GM23338 (cell line): ENCODE measurements at regions not wholly inside any gene's neighbourhood (a gene's known extent, or its start where the extent isn't known, plus 50 kb on each side); places are given as distances from the start of the nearest gene placed in this dataset.

ENCODE experiments used
- ATAC-seq: fragments of 200-7000 bp; cut with Tn5 transposase; 3 replicates; pipeline ENCODE4 v1.9.1; 2020
- DNase-seq: peaks from one replicate; pipeline ENCODE4 v3.0.0-alpha.2; 2015; ENCODE audit warnings: low spot score
- H2AFZ ChIP-seq: fragments of 200-600 bp; sonication (generic); 2 replicates; pipeline ENCODE4 v1.8.0; 2016; ENCODE audit warnings: antibody characterized with exemption, mild to moderate bottlenecking, moderate library complexity
- H3F3A ChIP-seq: fragments of 200-600 bp; sonication (generic); replicated peaks from 2 replicates; pipeline ENCODE4 v1.8.0; 2017; ENCODE audit warnings: antibody characterized with exemption, mixed run types, low read depth
- H3K27ac ChIP-seq: fragments of 200-600 bp; sonication (generic); 2 replicates; pipeline ENCODE4 v1.6.1; 2016; ENCODE audit warnings: low read depth
- H3K27me3 ChIP-seq: fragments of 200-600 bp; sonication (generic); 2 replicates; pipeline ENCODE4 v1.8.0; 2016; ENCODE audit warnings: mild to moderate bottlenecking, mixed run types, moderate library complexity; ENCODE audit not compliant: insufficient read depth
- H3K36me3 ChIP-seq: fragments of 200-600 bp; sonication (generic); 2 replicates; pipeline ENCODE4 v1.8.0; 2016; ENCODE audit warnings: mild to moderate bottlenecking; ENCODE audit not compliant: insufficient read depth
- H3K4me1 ChIP-seq: fragments of 200-600 bp; sonication (generic); 2 replicates; pipeline ENCODE4 v1.8.0; 2016; ENCODE audit warnings: mild to moderate bottlenecking, moderate library complexity; ENCODE audit not compliant: insufficient read depth
- H3K4me2 ChIP-seq: fragments of 200-600 bp; sonication (generic); 2 replicates; pipeline ENCODE4 v1.7.1; 2017; ENCODE audit warnings: mixed run types
- H3K4me3 ChIP-seq: fragments of 200-600 bp; sonication (generic); 2 replicates; pipeline ENCODE4 v1.6.1; 2016; ENCODE audit warnings: mixed run types
- H3K79me2 ChIP-seq: fragments of 200-600 bp; sonication (generic); replicated peaks from 2 replicates; pipeline ENCODE4 v1.8.0; 2017; ENCODE audit warnings: mild to moderate bottlenecking; ENCODE audit not compliant: insufficient read depth
- H3K9me2 ChIP-seq: fragments of 200-600 bp; sonication (generic); 2 replicates; pipeline ENCODE4 v1.8.0; 2017; ENCODE audit not compliant: insufficient read depth
- H4K20me1 ChIP-seq: fragments of 200-600 bp; sonication (generic); replicated peaks from 2 replicates; pipeline ENCODE4 v1.8.0; 2017; ENCODE audit warnings: mild to moderate bottlenecking; ENCODE audit not compliant: insufficient read depth
- H3K27ac Mint-ChIP-seq: 2 replicates; pipeline ENCODE4 v1.8.0; 2020; ENCODE audit warnings: inconsistent platforms, mild to moderate bottlenecking, moderate library complexity, mixed read lengths
- H3K27me3 Mint-ChIP-seq: 3 replicates; pipeline ENCODE4 v1.8.0; 2022; ENCODE audit warnings: low read depth, mild to moderate bottlenecking, moderate library complexity, mixed read lengths, inconsistent platforms; ENCODE audit not compliant: insufficient read depth, poor library complexity
- H3K36me3 Mint-ChIP-seq: 3 replicates; pipeline ENCODE4 v1.8.0; 2021; ENCODE audit warnings: low read depth, mild to moderate bottlenecking, inconsistent platforms, moderate library complexity, mixed read lengths
- H3K4me1 Mint-ChIP-seq: 3 replicates; pipeline ENCODE4 v1.8.0; 2020; ENCODE audit warnings: mild to moderate bottlenecking, inconsistent platforms, mixed read lengths
- H3K4me3 Mint-ChIP-seq: 3 replicates; pipeline ENCODE4 v1.8.0; 2021; ENCODE audit warnings: moderate library complexity, mild to moderate bottlenecking, inconsistent platforms, mixed read lengths
- H3K9me3 Mint-ChIP-seq: 3 replicates; pipeline ENCODE4 v1.8.0; 2020; ENCODE audit warnings: moderate library complexity, mild to moderate bottlenecking, inconsistent platforms, mixed read lengths
- CREB1 ChIP-seq: fragments of 250-450 bp; sonication (Bioruptor Pico); IDR thresholded peaks from 2 replicates; pipeline ENCODE4 v1.5.0; 2020; ENCODE audit warnings: low read depth, mild to moderate bottlenecking, moderate library complexity
- EZH2 ChIP-seq: fragments of 200-600 bp; sonication (generic); IDR thresholded peaks from one replicate; pipeline ENCODE4 v1.8.0; 2017; ENCODE audit warnings: antibody characterized with exemption, mild to moderate bottlenecking, low read depth; ENCODE audit not compliant: unreplicated experiment
- EZH2phosphoT487 ChIP-seq: fragments of 200-600 bp; sonication (generic); IDR thresholded peaks from one replicate; pipeline ENCODE4 v1.8.1; 2018; ENCODE audit warnings: antibody characterized with exemption; ENCODE audit not compliant: unreplicated experiment
- JUNB ChIP-seq: IDR thresholded peaks from one replicate; pipeline ENCODE4 v1.6.1; 2016; ENCODE audit warnings: antibody characterized with exemption; ENCODE audit not compliant: unreplicated experiment
- NANOG ChIP-seq: IDR thresholded peaks from 2 replicates; pipeline ENCODE4 v1.6.1; 2016; ENCODE audit warnings: antibody characterized with exemption, borderline replicate concordance
- POLR2AphosphoS5 ChIP-seq: IDR thresholded peaks from 2 replicates; pipeline ENCODE4 v1.6.1; 2016; ENCODE audit warnings: antibody characterized with exemption, low read depth
- STAT1 ChIP-seq: IDR thresholded peaks from one replicate; pipeline ENCODE4 v1.6.1; 2016; ENCODE audit warnings: antibody characterized with exemption; ENCODE audit not compliant: unreplicated experiment
- ZNF114 ChIP-seq: fragments of 250-450 bp; sonication (Bioruptor Pico); IDR thresholded peaks from 2 replicates; pipeline ENCODE4 v1.5.0; 2020; ENCODE audit warnings: mild to moderate bottlenecking, moderate library complexity
- ZNF331 ChIP-seq: fragments of 250-450 bp; sonication (Bioruptor Pico); IDR thresholded peaks from 2 replicates; pipeline ENCODE4 v1.5.0; 2020; ENCODE audit warnings: low read depth, mild to moderate bottlenecking, moderate library complexity
- TF ChIP-seq, protein P1 (sequence below): IDR thresholded peaks from one replicate; pipeline ENCODE4 v1.6.1; 2018; ENCODE audit warnings: antibody characterized with exemption; ENCODE audit not compliant: unreplicated experiment
- TF ChIP-seq, protein P2 (sequence below): fragments of 250-450 bp; sonication (Bioruptor Pico); IDR thresholded peaks from 2 replicates; pipeline ENCODE4 v1.5.0; 2020; ENCODE audit warnings: mild to moderate bottlenecking, moderate library complexity
- TF ChIP-seq, protein P3 (sequence below), 2 experiments: fragments of 200-600 bp in 1 of 2; sonication (generic) in 1 of 2; conservative IDR thresholded peaks; 2 replicates each; pipeline versions ENCODE4 v1.5.1 to v1.6.1; 2016 to 2017; ENCODE audit warnings: antibody characterized with exemption in 2 of 2, low read depth in 2 of 2, mild to moderate bottlenecking in 2 of 2, moderate library complexity in 1 of 2
- TF ChIP-seq, protein P4 (sequence below): IDR thresholded peaks from 2 replicates; pipeline ENCODE4 v1.6.1; 2016; ENCODE audit warnings: antibody characterized with exemption

DNA sequence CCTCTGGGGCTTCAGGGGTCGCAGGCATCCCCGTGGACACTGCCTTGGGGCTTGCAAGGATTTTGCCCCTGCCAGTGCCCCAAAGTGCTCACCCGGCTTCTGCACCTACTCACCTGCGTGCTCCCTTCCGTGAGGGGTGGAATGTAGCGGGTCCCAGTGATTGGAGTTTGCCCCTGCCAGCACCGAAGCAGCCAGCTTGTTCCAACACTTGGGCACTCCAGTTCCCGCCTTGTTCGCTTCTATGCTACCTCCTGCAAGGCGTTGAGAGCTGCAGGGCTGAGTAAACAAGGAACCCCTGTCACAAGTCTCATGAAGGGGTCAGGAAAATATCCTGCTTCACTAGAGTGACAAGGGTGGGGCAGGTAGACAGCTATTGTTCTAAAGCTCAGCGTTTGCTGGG lies 631.5 kb downstream of the EPHA4 start:
- Histone ChIP-seq H3K79me2 (no peaks in the 10 kb centered on the region), H3K9me2 (0 out of 2 replicates have a peak, but pooled peaks cover 8% of the 10 kb centered on the region), H2AFZ (no peak overlapping the region), H3F3A (no peaks in the 10 kb centered on the region), H3K27me3 (no peaks in the 10 kb centered on the region), H3K4me2 (no peak overlapping the region), H3K27ac (no peak overlapping the region), H3K4me3 (no peak overlapping the region), H3K4me1 (no peaks in the 10 kb centered on the region), H4K20me1 (no peaks in the 10 kb centered on the region), H3K36me3 (no peaks in the 10 kb centered on the region)
- DNase-seq, result no peak
- H3K4me1 Mint-ChIP-seq, result peaks cover 6% of the 10 kb centered on the region
- H3K36me3 Mint-ChIP-seq, result no peaks in the 10 kb centered on the region
- no peak overlapping the region for H3K4me3 Mint-ChIP-seq
- no peak for ATAC-seq
- no peak for TF ChIP-seq EZH2
- TF ChIP-seq POLR2AphosphoS5, result no peak
- no peak for TF ChIP-seq CREB1 (CRISPR knock-in tag)
- no peak for TF ChIP-seq JUNB
- TF ChIP-seq, protein P1, sequence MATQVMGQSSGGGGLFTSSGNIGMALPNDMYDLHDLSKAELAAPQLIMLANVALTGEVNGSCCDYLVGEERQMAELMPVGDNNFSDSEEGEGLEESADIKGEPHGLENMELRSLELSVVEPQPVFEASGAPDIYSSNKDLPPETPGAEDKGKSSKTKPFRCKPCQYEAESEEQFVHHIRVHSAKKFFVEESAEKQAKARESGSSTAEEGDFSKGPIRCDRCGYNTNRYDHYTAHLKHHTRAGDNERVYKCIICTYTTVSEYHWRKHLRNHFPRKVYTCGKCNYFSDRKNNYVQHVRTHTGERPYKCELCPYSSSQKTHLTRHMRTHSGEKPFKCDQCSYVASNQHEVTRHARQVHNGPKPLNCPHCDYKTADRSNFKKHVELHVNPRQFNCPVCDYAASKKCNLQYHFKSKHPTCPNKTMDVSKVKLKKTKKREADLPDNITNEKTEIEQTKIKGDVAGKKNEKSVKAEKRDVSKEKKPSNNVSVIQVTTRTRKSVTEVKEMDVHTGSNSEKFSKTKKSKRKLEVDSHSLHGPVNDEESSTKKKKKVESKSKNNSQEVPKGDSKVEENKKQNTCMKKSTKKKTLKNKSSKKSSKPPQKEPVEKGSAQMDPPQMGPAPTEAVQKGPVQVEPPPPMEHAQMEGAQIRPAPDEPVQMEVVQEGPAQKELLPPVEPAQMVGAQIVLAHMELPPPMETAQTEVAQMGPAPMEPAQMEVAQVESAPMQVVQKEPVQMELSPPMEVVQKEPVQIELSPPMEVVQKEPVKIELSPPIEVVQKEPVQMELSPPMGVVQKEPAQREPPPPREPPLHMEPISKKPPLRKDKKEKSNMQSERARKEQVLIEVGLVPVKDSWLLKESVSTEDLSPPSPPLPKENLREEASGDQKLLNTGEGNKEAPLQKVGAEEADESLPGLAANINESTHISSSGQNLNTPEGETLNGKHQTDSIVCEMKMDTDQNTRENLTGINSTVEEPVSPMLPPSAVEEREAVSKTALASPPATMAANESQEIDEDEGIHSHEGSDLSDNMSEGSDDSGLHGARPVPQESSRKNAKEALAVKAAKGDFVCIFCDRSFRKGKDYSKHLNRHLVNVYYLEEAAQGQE, result no peak
- TF ChIP-seq NANOG, result no peak
- TF ChIP-seq EZH2phosphoT487, result no peak
- no peak for TF ChIP-seq ZNF331 (CRISPR knock-in tag)
- TF ChIP-seq, protein P2, sequence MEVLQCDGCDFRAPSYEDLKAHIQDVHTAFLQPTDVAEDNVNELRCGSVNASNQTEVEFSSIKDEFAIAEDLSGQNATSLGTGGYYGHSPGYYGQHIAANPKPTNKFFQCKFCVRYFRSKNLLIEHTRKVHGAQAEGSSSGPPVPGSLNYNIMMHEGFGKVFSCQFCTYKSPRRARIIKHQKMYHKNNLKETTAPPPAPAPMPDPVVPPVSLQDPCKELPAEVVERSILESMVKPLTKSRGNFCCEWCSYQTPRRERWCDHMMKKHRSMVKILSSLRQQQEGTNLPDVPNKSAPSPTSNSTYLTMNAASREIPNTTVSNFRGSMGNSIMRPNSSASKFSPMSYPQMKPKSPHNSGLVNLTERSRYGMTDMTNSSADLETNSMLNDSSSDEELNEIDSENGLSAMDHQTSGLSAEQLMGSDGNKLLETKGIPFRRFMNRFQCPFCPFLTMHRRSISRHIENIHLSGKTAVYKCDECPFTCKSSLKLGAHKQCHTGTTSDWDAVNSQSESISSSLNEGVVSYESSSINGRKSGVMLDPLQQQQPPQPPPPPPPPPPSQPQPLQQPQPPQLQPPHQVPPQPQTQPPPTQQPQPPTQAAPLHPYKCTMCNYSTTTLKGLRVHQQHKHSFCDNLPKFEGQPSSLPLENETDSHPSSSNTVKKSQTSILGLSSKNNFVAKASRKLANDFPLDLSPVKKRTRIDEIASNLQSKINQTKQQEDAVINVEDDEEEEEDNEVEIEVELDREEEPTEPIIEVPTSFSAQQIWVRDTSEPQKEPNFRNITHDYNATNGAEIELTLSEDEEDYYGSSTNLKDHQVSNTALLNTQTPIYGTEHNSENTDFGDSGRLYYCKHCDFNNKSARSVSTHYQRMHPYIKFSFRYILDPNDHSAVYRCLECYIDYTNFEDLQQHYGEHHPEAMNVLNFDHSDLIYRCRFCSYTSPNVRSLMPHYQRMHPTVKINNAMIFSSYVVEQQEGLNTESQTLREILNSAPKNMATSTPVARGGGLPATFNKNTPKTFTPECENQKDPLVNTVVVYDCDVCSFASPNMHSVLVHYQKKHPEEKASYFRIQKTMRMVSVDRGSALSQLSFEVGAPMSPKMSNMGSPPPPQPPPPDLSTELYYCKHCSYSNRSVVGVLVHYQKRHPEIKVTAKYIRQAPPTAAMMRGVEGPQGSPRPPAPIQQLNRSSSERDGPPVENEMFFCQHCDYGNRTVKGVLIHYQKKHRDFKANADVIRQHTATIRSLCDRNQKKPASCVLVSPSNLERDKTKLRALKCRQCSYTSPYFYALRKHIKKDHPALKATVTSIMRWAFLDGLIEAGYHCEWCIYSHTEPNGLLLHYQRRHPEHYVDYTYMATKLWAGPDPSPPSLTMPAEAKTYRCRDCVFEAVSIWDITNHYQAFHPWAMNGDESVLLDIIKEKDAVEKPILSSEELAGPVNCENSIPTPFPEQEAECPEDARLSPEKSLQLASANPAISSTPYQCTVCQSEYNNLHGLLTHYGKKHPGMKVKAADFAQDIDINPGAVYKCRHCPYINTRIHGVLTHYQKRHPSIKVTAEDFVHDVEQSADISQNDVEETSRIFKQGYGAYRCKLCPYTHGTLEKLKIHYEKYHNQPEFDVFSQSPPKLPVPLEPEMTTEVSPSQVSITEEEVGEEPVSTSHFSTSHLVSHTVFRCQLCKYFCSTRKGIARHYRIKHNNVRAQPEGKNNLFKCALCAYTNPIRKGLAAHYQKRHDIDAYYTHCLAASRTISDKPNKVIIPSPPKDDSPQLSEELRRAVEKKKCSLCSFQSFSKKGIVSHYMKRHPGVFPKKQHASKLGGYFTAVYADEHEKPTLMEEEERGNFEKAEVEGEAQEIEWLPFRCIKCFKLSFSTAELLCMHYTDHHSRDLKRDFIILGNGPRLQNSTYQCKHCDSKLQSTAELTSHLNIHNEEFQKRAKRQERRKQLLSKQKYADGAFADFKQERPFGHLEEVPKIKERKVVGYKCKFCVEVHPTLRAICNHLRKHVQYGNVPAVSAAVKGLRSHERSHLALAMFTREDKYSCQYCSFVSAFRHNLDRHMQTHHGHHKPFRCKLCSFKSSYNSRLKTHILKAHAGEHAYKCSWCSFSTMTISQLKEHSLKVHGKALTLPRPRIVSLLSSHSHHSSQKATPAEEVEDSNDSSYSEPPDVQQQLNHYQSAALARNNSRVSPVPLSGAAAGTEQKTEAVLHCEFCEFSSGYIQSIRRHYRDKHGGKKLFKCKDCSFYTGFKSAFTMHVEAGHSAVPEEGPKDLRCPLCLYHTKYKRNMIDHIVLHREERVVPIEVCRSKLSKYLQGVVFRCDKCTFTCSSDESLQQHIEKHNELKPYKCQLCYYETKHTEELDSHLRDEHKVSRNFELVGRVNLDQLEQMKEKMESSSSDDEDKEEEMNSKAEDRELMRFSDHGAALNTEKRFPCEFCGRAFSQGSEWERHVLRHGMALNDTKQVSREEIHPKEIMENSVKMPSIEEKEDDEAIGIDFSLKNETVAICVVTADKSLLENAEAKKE, result no peak
- TF ChIP-seq, protein P3, sequence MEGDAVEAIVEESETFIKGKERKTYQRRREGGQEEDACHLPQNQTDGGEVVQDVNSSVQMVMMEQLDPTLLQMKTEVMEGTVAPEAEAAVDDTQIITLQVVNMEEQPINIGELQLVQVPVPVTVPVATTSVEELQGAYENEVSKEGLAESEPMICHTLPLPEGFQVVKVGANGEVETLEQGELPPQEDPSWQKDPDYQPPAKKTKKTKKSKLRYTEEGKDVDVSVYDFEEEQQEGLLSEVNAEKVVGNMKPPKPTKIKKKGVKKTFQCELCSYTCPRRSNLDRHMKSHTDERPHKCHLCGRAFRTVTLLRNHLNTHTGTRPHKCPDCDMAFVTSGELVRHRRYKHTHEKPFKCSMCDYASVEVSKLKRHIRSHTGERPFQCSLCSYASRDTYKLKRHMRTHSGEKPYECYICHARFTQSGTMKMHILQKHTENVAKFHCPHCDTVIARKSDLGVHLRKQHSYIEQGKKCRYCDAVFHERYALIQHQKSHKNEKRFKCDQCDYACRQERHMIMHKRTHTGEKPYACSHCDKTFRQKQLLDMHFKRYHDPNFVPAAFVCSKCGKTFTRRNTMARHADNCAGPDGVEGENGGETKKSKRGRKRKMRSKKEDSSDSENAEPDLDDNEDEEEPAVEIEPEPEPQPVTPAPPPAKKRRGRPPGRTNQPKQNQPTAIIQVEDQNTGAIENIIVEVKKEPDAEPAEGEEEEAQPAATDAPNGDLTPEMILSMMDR (conservative IDR thresholded peaks at IDR 0.05; ENCODE audit: low read depth in 2 of 2), result no peak
- no peak for TF ChIP-seq STAT1
- no peak for TF ChIP-seq ZNF114 (CRISPR knock-in tag)
- TF ChIP-seq, protein P4, sequence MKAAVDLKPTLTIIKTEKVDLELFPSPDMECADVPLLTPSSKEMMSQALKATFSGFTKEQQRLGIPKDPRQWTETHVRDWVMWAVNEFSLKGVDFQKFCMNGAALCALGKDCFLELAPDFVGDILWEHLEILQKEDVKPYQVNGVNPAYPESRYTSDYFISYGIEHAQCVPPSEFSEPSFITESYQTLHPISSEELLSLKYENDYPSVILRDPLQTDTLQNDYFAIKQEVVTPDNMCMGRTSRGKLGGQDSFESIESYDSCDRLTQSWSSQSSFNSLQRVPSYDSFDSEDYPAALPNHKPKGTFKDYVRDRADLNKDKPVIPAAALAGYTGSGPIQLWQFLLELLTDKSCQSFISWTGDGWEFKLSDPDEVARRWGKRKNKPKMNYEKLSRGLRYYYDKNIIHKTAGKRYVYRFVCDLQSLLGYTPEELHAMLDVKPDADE, result no peak
- peaks cover 12% of the 10 kb centered on the region; the same call in 2 of the 3 replicates for H3K9me3 Mint-ChIP-seq
- H3K27me3 Mint-ChIP-seq, result no peaks in the 10 kb centered on the region
- no peak overlapping the region for H3K27ac Mint-ChIP-seq
